Hippocampal formation (tissue), 2 donors: ENCODE measurements at regions not wholly inside any gene's neighbourhood (a gene's known extent, or its start where the extent isn't known, plus 50 kb on each side); places are given as distances from the start of the nearest gene placed in this dataset.
"Not testable (repeated sequence)": the region's sequence is repeated elsewhere in the genome, so short reads cannot be mapped to it uniquely, and the experiment has no call there.

Source experiments
- DNase-seq, 2 donors: peaks; one replicate each; lab custom pipeline; 2025; lab: John Stamatoyannopoulos, UW

- no peak for DNase-seq
Measured at GRCh38 chr7:82566752-82567151, 123.2 kb upstream of the CACNA2D1 start.

- no peak for DNase-seq
Measured at GRCh38 chr7:82562716-82563404, 119.3 kb upstream of the CACNA2D1 start.

- no peak for DNase-seq
Measured at GRCh38 chr7:82559193-82559805, 115.7 kb upstream of the CACNA2D1 start.

GRCh38 chr7:82549616-82550285, 106.2 kb upstream of the CACNA2D1 start:
- DNase-seq, result no peak

GRCh38 chr7:82548141-82548688, 104.6 kb upstream of the CACNA2D1 start:
- no peak for DNase-seq

- no peak for DNase-seq
Measured at GRCh38 chr7:82542665-82543064, 99.1 kb upstream of the CACNA2D1 start.

- DNase-seq, result no peak
Measured at GRCh38 chr7:82539969-82540368, 96.4 kb upstream of the CACNA2D1 start.

- no peak for DNase-seq
Measured at GRCh38 chr7:82534684-82535083, 91.1 kb upstream of the CACNA2D1 start.

GRCh38 chr7:82530361-82530760, 86.8 kb upstream of the CACNA2D1 start:
- no peak for DNase-seq

GRCh38 chr7:82528577-82529310, 85.2 kb upstream of the CACNA2D1 start:
- DNase-seq, result no peak

- DNase-seq, result no peak
Measured at GRCh38 chr7:82527851-82528250, 84.3 kb upstream of the CACNA2D1 start.

GRCh38 chr7:82521906-82522445, 78.4 kb upstream of the CACNA2D1 start:
- no peak for DNase-seq

- no peak for DNase-seq
Measured at GRCh38 chr7:82517050-82517449, 73.5 kb upstream of the CACNA2D1 start.

GRCh38 chr7:82511542-82511941, 68.0 kb upstream of the CACNA2D1 start:
- DNase-seq, result no peak

GRCh38 chr7:82507976-82508677, 64.5 kb upstream of the CACNA2D1 start:
- no peak for DNase-seq

GRCh38 chr7:82507365-82507975, 63.9 kb upstream of the CACNA2D1 start:
- DNase-seq, result no peak

GRCh38 chr7:82506702-82507101, 63.1 kb upstream of the CACNA2D1 start:
- peak in 1 of 2 donors; percentile 5 for DNase-seq

GRCh38 chr7:82506208-82506607, 62.6 kb upstream of the CACNA2D1 start:
- no peak for DNase-seq

GRCh38 chr7:82501346-82501745, 57.8 kb upstream of the CACNA2D1 start:
- no peak for DNase-seq

GRCh38 chr7:82499546-82499945, 56.0 kb upstream of the CACNA2D1 start:
- DNase-seq, result not testable (repeated sequence)

GRCh38 chr7:82494420-82494819, 50.8 kb upstream of the CACNA2D1 start:
- no peak for DNase-seq
